ENCODE measurements at regions not wholly inside any gene's neighbourhood (a gene's known extent, or its start where the extent isn't known, plus 50 kb on each side); places are given as distances from the start of the nearest gene placed in this dataset.

DNA sequence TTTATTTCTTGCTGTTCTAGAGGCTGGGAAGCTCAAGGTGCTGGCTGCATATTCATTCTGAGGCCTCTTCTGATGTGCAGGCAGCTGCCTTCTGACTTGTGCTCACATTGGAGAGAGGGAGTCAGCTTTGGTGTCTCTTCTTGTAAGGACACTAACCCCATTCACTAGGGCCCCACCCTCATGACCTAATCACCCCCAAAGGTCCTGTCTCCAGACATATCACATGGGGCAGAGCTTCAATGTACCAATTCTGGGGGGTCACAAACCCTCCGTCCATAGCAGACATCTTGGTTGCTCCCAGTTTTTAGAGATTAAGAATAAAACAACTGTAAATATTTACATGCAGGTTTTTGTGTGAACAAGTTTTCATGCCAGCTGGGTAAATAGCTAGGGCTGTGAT, 109.1 kb downstream of the RTP5 start:
- Mint-ChIP-seq H3K4me1 (peaks cover 0 to 2% (median 0%) of the 10 kb centered on the region in 4 donors), H3K27me3 (no peaks in the 10 kb centered on the region), H3K27ac (peak overlapping the region in 2 of 7 donors; percentile 20 to 22), H3K9me3 (no peaks in the 10 kb centered on the region), H3K36me3 (peaks cover 13 to 19% of the 10 kb centered on the region in 2 donors), H3K4me3 (no peak overlapping the region)
- no peaks in the 10 kb centered on the region for H3K27me3 ChIP-seq (ENCODE audit: insufficient read depth, low read length)
- no peaks in the 10 kb centered on the region for H3K9me3 ChIP-seq (ENCODE audit: control insufficient read depth in 1 of 2, low read length in 2 of 2)
- CTCF ChIA-PET (ENCODE audit: partially characterized antibody) = no interaction called here
- H3K4me1 ChIP-seq (ENCODE audit: insufficient read depth, low read length) = no peaks in the 10 kb centered on the region
- no peak overlapping the region for H3K4me3 ChIP-seq (ENCODE audit: low read length in 2 of 2)
- POLR2A ChIA-PET (ENCODE audit: partially characterized antibody) = interaction anchor here (0.8 kb wide), 1 partner anchor 12 kb away, joined by 3 read pairs; no protein-coding TSS in a partner anchor
- H3K36me3 ChIP-seq (ENCODE audit: insufficient read depth, low read length) = peaks cover 3% of the 10 kb centered on the region
- intact Hi-C loops (cut with micrococcal nuclease) = no loop called here
- H3K27ac ChIP-seq (ENCODE audit: low read depth, low read length) = no peak overlapping the region
- DNase-seq = no peak

DNA sequence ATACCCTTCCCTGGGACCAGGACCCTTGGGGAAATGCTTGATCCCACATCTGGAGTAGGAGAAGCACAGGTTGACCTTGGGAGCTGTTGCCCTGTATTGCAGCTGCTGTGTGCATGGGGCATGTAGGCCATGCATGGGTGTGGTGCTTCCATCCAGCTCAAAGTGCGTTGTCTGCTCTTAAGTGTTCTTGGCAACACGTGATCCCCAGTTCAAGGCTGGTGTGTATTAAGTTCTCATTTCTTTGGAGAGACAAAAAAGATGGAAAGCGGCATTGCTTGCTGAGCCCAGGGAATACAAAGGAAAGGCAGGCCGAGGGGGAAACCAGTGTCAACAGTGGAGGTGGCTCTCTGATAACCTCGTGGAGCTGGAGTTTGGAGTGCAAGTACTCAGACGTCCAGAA, 110.7 kb downstream of the RTP5 start:
- peaks cover 0 to 3% (median 0%) of the 10 kb centered on the region in 8 donors for H3K9me3 Mint-ChIP-seq
- peaks cover 9 to 19% of the 10 kb centered on the region in 2 donors for H3K36me3 Mint-ChIP-seq
- intact Hi-C loops (cut with micrococcal nuclease) = no loop called here
- no peaks in the 10 kb centered on the region for H3K36me3 ChIP-seq (ENCODE audit: insufficient read depth, low read length)
- H3K4me1 Mint-ChIP-seq = peaks cover 8 to 17% (median 11%) of the 10 kb centered on the region in 4 donors
- peak overlapping the region in 3 of 7 donors; percentile 19 to 72 (median 46) for H3K27ac Mint-ChIP-seq
- H3K27ac ChIP-seq (ENCODE audit: low read depth, low read length) = no peak overlapping the region
- CTCF ChIA-PET (ENCODE audit: partially characterized antibody) = interaction anchor here (1.2 kb wide), 1 partner anchor 29 kb away, joined by 4 read pairs; no protein-coding TSS in a partner anchor
- no peak overlapping the region for H3K4me3 ChIP-seq (ENCODE audit: low read length in 2 of 2)
- DNase-seq = no peak
- H3K9me3 ChIP-seq (ENCODE audit: control insufficient read depth in 1 of 2, low read length in 2 of 2) = no peaks in the 10 kb centered on the region
- H3K27me3 Mint-ChIP-seq = no peaks in the 10 kb centered on the region
- no peak overlapping the region for H3K4me3 Mint-ChIP-seq
- peaks cover 7% of the 10 kb centered on the region for H3K4me1 ChIP-seq (ENCODE audit: insufficient read depth, low read length)
- POLR2A ChIA-PET (ENCODE audit: partially characterized antibody) = no interaction called here
- no peaks in the 10 kb centered on the region for H3K27me3 ChIP-seq (ENCODE audit: insufficient read depth, low read length)

DNA sequence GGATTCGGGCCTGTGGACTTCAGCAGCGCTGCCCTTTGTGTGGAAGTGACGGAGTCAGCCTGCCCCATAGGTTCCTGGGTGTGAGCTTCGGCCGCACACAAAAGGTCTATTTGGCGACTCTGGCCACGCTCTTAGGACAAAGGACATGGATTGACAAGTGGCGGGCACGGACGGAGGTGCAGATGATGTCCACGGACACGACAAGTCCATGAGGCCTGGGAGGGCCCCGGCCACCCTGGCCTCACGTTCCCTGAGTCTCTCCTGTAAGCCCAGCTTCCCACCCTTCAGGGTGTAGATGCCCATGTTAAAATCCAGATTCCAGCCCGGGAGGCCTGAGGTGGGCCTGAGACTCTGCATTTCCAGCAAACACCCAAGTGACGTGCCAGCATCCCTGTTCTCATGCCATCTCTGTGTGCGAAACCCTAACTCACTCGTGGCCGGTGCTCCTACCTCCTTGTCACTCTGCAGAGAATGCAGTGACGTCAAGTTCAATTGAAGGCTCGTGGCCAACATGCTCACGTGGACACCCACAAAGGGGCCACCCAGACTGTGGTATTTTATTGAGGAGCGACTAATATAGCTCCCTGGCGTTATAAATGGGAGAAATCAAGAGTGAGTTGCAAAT, 111.7 kb downstream of the RTP5 start:
- ChIA-PET POLR2A (ENCODE audit: partially characterized antibody) (interaction anchor here (1.6 kb wide), 1 partner anchor 31 kb away, joined by 3 read pairs; no protein-coding TSS in a partner anchor), CTCF (ENCODE audit: partially characterized antibody) (no interaction called here)
- Histone ChIP-seq H3K4me3 (ENCODE audit: low read length in 2 of 2) (no peak overlapping the region), H3K4me1 (ENCODE audit: insufficient read depth, low read length) (peaks cover 14% of the 10 kb centered on the region), H3K36me3 (ENCODE audit: insufficient read depth, low read length) (no peaks in the 10 kb centered on the region), H3K27me3 (ENCODE audit: insufficient read depth, low read length) (no peaks in the 10 kb centered on the region), H3K9me3 (ENCODE audit: control insufficient read depth in 1 of 2, low read length in 2 of 2) (no peaks in the 10 kb centered on the region), H3K27ac (ENCODE audit: low read depth, low read length) (no peak overlapping the region)
- Mint-ChIP-seq H3K27ac (peak overlapping the region in 4 of 7 donors; percentile 72 to 80 (median 80)), H3K4me3 (no peak overlapping the region), H3K4me1 (peaks cover 11 to 27% (median 19%) of the 10 kb centered on the region in 4 donors), H3K27me3 (no peaks in the 10 kb centered on the region), H3K36me3 (peaks cover 9 to 18% of the 10 kb centered on the region in 2 donors), H3K9me3 (peaks cover 0 to 3% (median 0%) of the 10 kb centered on the region in 8 donors)
- no peak for DNase-seq
- intact Hi-C loops (cut with micrococcal nuclease) = no loop called here

DNA sequence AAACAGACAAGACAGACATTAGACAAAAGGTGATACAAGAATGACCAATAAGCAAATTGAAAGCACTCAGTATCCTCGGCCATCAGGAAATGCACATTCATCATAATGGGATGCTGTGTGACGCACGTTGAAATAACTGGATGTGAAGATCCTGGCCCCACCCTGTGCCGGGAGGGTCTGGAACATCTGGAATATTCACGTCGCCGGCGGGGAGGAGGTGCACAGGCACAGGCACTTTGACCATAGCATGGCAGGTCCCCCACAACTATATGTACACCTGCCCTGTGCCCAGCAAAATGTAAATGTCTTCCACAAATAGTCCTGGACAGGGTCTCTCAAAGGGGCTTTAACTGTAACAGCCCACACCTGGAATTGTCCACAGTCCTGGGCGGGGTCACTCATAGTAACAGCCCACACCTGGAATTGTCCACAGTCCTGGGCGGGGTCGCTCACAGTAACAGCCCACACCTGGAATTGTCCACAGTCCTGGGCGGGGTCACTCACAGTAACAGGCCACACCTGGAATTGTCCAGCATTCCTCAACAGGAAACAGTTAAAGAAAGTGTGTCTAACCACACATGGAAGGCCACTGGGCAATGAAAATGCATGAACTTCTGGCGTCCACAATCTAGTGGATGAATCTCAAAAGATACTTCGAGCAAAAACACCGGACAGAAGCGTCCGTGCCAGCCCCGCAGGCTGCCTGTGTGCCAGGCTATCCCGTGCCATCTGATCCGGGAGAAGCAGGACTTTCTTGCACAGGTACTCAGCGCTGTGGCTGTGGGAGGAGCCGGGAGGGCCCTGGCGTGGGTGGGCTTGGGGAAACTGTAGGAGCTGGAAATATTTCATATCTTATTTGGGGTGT, 113.4 kb downstream of the RTP5 start:
- Mint-ChIP-seq H3K27ac (peak overlapping the region; percentile 17 to 95 (median 73)), H3K4me3 (no peak overlapping the region), H3K27me3 (no peaks in the 10 kb centered on the region), H3K36me3 (peaks cover under 1 to 7% of the 10 kb centered on the region in 2 donors), H3K4me1 (peaks cover 14 to 27% (median 20%) of the 10 kb centered on the region in 4 donors), H3K9me3 (peaks cover 0 to 3% (median 0%) of the 10 kb centered on the region in 8 donors)
- Histone ChIP-seq H3K36me3 (ENCODE audit: insufficient read depth, low read length) (no peaks in the 10 kb centered on the region), H3K27me3 (ENCODE audit: insufficient read depth, low read length) (no peaks in the 10 kb centered on the region), H3K4me3 (ENCODE audit: low read length in 2 of 2) (no peak overlapping the region), H3K4me1 (ENCODE audit: insufficient read depth, low read length) (peaks cover 14% of the 10 kb centered on the region), H3K9me3 (ENCODE audit: control insufficient read depth in 1 of 2, low read length in 2 of 2) (no peaks in the 10 kb centered on the region), H3K27ac (ENCODE audit: low read depth, low read length) (no peak overlapping the region)
- intact Hi-C loops (cut with micrococcal nuclease) = no loop called here
- no peak for DNase-seq
- ChIA-PET POLR2A (ENCODE audit: partially characterized antibody) (interaction anchor here (0.9 to 1.6 kb wide), 2 partner anchors 17 to 32 kb away, joined by 3 read pairs; no protein-coding TSS in a partner anchor), CTCF (ENCODE audit: partially characterized antibody) (no interaction called here)

DNA sequence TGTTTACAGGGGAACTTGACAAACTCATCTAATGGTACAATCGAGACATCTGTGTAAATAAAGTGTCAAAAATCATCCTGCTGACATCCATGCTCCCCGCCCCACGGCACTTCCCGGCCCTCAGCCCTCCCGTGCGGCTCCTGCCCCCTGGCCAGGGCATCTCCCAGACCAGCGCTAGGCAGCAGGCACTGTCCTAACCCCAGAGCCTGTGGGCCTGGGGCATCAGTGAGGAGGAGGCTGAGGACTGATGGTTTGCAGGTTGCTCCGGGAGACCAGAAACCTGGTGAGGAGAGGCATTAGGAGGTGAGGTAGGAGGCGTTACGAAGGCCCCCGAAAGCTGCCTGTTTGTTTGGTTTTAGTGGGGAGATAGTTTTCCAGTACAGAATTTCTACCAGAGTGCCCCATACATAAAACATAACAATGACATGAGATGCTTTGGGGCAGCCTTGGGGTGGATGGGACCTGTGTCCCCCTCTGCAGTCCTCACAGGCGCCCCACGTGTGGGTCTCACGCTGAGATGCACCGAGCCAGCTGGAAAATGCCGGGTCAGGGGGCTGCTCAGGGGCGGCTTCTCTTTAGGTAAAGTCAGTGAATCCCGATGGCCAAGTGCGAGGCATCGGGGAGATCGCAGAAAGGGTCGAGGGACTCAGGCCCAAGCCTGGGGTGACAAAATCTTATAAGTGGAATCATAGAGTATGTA, 114.2 kb downstream of the RTP5 start:
- peaks cover 0 to 2% of the 10 kb centered on the region in 2 donors for H3K36me3 Mint-ChIP-seq
- H3K4me3 Mint-ChIP-seq = peak overlapping the region in 1 of 8 donors; percentile 43
- peaks cover 14 to 27% (median 20%) of the 10 kb centered on the region in 4 donors for H3K4me1 Mint-ChIP-seq
- Histone ChIP-seq H3K4me1 (ENCODE audit: insufficient read depth, low read length) (peaks cover 14% of the 10 kb centered on the region), H3K9me3 (ENCODE audit: control insufficient read depth in 1 of 2, low read length in 2 of 2) (no peaks in the 10 kb centered on the region), H3K4me3 (ENCODE audit: low read length in 2 of 2) (no peak overlapping the region), H3K27ac (ENCODE audit: low read depth, low read length) (no peak overlapping the region), H3K36me3 (ENCODE audit: insufficient read depth, low read length) (no peaks in the 10 kb centered on the region), H3K27me3 (ENCODE audit: insufficient read depth, low read length) (no peaks in the 10 kb centered on the region)
- H3K9me3 Mint-ChIP-seq = peaks cover 0 to 3% (median 0%) of the 10 kb centered on the region in 8 donors
- no peaks in the 10 kb centered on the region for H3K27me3 Mint-ChIP-seq
- CTCF ChIA-PET (ENCODE audit: partially characterized antibody) = no interaction called here
- DNase-seq = no peak
- intact Hi-C loops (cut with micrococcal nuclease) = no loop called here
- peak overlapping the region; percentile 69 to 95 (median 88) for H3K27ac Mint-ChIP-seq
- POLR2A ChIA-PET (ENCODE audit: partially characterized antibody) = no interaction called here

DNA sequence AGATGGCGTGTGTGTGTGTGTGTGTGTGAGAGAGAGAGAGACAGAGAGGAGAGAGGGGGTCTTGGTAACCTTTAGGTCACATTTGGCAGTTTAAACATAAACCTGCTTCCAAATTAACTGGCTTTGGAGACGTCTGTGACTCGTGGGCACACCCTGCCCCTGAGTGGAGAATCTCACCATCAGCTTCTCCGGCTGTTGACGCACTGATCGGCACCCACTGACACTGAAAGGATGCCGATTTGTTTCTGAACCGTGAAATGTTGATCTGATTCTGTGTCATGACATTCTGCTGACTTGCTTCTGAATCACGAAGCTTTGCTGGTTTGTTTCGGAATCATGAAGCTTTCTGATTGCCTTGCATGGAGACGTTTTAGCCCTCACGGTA, 114.7 kb downstream of the RTP5 start:
- Histone ChIP-seq H3K27ac (ENCODE audit: low read depth, low read length) (peak overlapping the region; percentile 21), H3K36me3 (ENCODE audit: insufficient read depth, low read length) (no peaks in the 10 kb centered on the region), H3K4me1 (ENCODE audit: insufficient read depth, low read length) (peaks cover 14% of the 10 kb centered on the region), H3K27me3 (ENCODE audit: insufficient read depth, low read length) (no peaks in the 10 kb centered on the region), H3K4me3 (ENCODE audit: low read length in 2 of 2) (no peak overlapping the region), H3K9me3 (ENCODE audit: control insufficient read depth in 1 of 2, low read length in 2 of 2) (no peaks in the 10 kb centered on the region)
- Mint-ChIP-seq H3K36me3 (no peaks in the 10 kb centered on the region), H3K27ac (peak overlapping the region; percentile 75 to 95 (median 90)), H3K27me3 (no peaks in the 10 kb centered on the region), H3K4me3 (peak overlapping the region in 2 of 8 donors; percentile 7 to 43), H3K9me3 (peaks cover 0 to 3% (median 0%) of the 10 kb centered on the region in 8 donors), H3K4me1 (peaks cover 14 to 27% (median 20%) of the 10 kb centered on the region in 4 donors)
- POLR2A ChIA-PET (ENCODE audit: partially characterized antibody) = interaction anchor here (0.9 to 2.5 kb wide), 2 partner anchors 18 kb away, joined by 3 to 9 read pairs; no protein-coding TSS in a partner anchor
- no peak for DNase-seq
- intact Hi-C loops (cut with micrococcal nuclease) = no loop called here
- CTCF ChIA-PET (ENCODE audit: partially characterized antibody) = interaction anchor here (1.0 kb wide), 1 partner anchor 33 kb away, joined by 4 read pairs; no protein-coding TSS in a partner anchor
